ENCODE measurements at regions not wholly inside any gene's neighbourhood (a gene's known extent, or its start where the extent isn't known, plus 50 kb on each side); places are given as distances from the start of the nearest gene placed in this dataset.

DNA sequence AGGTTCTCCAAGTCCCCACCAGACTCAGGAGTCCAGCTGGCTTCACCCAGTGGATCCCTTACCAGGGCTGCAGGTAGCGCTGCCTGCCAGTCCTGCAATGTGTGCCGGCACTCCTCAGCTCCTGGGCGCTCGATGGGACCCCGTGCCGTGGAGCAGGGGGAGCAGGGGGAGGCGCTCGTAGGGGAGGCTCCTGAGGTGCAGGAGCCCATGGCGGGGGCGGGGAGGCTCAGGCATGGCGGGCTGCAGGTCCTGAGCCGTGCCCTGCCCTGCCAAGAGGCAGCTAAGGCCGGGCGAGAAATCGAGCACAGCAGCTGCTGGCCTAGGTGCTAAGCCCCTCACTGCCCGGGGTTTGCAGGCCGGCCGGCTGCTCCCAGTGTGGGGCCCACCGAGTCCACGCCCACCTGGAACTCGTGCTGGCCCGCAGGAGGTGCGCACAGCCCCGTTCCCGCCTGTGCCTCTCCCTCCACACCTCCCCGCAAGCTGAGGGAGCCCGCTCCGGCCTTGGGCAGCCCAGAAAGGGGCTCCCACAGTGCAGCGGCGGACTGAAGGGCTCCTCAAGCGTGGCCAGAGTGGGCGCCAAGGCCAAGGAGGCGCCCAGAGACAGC is 792.9 kb upstream of the CCDC179 start:
- no peak overlapping the region for H2AFZ ChIP-seq (ENCODE audit: low read length)
- TF ChIP-seq, protein P1, sequence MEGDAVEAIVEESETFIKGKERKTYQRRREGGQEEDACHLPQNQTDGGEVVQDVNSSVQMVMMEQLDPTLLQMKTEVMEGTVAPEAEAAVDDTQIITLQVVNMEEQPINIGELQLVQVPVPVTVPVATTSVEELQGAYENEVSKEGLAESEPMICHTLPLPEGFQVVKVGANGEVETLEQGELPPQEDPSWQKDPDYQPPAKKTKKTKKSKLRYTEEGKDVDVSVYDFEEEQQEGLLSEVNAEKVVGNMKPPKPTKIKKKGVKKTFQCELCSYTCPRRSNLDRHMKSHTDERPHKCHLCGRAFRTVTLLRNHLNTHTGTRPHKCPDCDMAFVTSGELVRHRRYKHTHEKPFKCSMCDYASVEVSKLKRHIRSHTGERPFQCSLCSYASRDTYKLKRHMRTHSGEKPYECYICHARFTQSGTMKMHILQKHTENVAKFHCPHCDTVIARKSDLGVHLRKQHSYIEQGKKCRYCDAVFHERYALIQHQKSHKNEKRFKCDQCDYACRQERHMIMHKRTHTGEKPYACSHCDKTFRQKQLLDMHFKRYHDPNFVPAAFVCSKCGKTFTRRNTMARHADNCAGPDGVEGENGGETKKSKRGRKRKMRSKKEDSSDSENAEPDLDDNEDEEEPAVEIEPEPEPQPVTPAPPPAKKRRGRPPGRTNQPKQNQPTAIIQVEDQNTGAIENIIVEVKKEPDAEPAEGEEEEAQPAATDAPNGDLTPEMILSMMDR (conservative IDR thresholded peaks at IDR 0.05 in 1 of 2, IDR thresholded peaks at IDR 0.05 in 1 of 2; ENCODE audit: low read depth in 1 of 2, low read length in 2 of 2): no peak
- no peak for TF ChIP-seq EZH2 (IDR thresholded peaks at IDR 0.05; ENCODE audit: low read length, missing control alignments)
- no peak overlapping the region for H3K9ac ChIP-seq (ENCODE audit: insufficient read depth, low read length)

DNA sequence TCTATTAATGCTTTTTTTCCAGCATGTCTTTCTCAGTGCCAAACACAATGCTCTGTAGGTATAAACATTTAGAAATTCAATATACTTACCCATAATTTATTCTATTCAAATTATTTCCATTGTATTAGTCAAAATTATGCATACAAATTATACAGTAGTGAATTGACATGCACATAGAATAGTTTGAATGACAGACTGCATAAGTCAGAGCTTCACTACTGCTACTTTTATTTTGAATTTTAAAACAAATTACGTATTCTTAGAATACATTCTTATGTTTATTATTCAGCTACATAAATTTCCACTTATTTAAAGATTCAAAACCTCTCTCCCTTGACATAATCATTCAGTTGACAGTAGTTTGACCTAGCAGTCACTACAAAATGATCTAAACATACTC is 808.0 kb upstream of the CCDC179 start:
- Histone ChIP-seq H3K36me3 (ENCODE audit: control insufficient read depth, insufficient read depth, low read length) (no peaks in the 10 kb centered on the region), H3K27me3 (ENCODE audit: control insufficient read depth, insufficient read depth, low read length) (no peaks in the 10 kb centered on the region), H3K4me1 (ENCODE audit: control insufficient read depth, extremely low read depth, insufficient read depth, low read length) (no peaks in the 10 kb centered on the region), H3K27ac (ENCODE audit: insufficient read depth, low read length) (no peak overlapping the region), H4K20me1 (ENCODE audit: control insufficient read depth, extremely low read depth, insufficient read depth, low read length) (no peaks in the 10 kb centered on the region), H3K4me2 (ENCODE audit: extremely low read depth, insufficient read depth, low read length) (no peak overlapping the region), H3K9me3 (ENCODE audit: control insufficient read depth, insufficient read depth, low read depth, low read length) (no peaks in the 10 kb centered on the region), H3K79me2 (ENCODE audit: control insufficient read depth, insufficient read depth, low read length) (no peaks in the 10 kb centered on the region), H3K4me3 (replicated peaks in 1 of 4; ENCODE audit: control extremely low read depth in 1 of 4, insufficient read depth in 1 of 4, low read depth in 3 of 4, low read length in 4 of 4) (no peak overlapping the region), H3K9ac (ENCODE audit: insufficient read depth, low read length) (no peak overlapping the region), H2AFZ (ENCODE audit: low read length) (no peak overlapping the region)
- TF ChIP-seq, protein P1 (conservative IDR thresholded peaks at IDR 0.05 in 1 of 2, IDR thresholded peaks at IDR 0.05 in 1 of 2; ENCODE audit: low read depth in 1 of 2, low read length in 2 of 2): no peak
- no peak for TF ChIP-seq EZH2 (IDR thresholded peaks at IDR 0.05; ENCODE audit: low read length, missing control alignments)
- DNase-seq (ENCODE audit: low read depth in 2 of 2): no peak

More for the DNA sequence above, 792.9 kb upstream of the CCDC179 start:
- Histone ChIP-seq H3K9me3 (ENCODE audit: control insufficient read depth, insufficient read depth, low read depth, low read length) (no peaks in the 10 kb centered on the region), H3K27me3 (ENCODE audit: control insufficient read depth, insufficient read depth, low read length) (no peaks in the 10 kb centered on the region), H3K4me2 (ENCODE audit: extremely low read depth, insufficient read depth, low read length) (no peak overlapping the region), H3K79me2 (ENCODE audit: control insufficient read depth, insufficient read depth, low read length) (no peaks in the 10 kb centered on the region), H3K36me3 (ENCODE audit: control insufficient read depth, insufficient read depth, low read length) (no peaks in the 10 kb centered on the region), H4K20me1 (ENCODE audit: control insufficient read depth, extremely low read depth, insufficient read depth, low read length) (no peaks in the 10 kb centered on the region), H3K4me3 (replicated peaks in 1 of 4; ENCODE audit: control extremely low read depth in 1 of 4, insufficient read depth in 1 of 4, low read depth in 3 of 4, low read length in 4 of 4) (no peak overlapping the region), H3K27ac (ENCODE audit: insufficient read depth, low read length) (no peak overlapping the region), H3K4me1 (ENCODE audit: control insufficient read depth, extremely low read depth, insufficient read depth, low read length) (no peaks in the 10 kb centered on the region)
- no peak for DNase-seq (ENCODE audit: low read depth in 2 of 2)

DNA sequence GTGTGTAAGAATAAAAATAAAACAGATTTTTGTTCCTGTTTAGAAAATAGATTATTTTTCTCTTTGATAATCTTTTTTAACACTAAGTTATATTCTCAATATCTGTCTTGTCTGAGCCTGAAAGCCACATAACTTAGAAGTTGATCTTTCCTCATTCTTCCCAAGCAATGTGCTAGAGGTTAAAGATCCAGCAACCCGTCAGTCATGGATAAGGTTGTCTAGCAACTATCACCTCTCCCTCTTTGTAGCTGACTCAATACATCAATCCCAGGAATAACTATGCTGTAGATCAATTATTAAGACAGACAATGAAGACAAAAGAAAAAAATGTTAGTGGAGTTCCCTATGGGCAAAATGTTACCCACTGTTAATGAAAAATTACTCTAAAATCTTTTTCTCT is 813.1 kb upstream of the CCDC179 start:
- TF ChIP-seq EZH2 (IDR thresholded peaks at IDR 0.05; ENCODE audit: low read length, missing control alignments): no peak
- TF ChIP-seq, protein P1 (conservative IDR thresholded peaks at IDR 0.05 in 1 of 2, IDR thresholded peaks at IDR 0.05 in 1 of 2; ENCODE audit: low read depth in 1 of 2, low read length in 2 of 2): no peak
- no peak overlapping the region for H3K4me3 ChIP-seq (replicated peaks in 1 of 4; ENCODE audit: control extremely low read depth in 1 of 4, insufficient read depth in 1 of 4, low read depth in 3 of 4, low read length in 4 of 4)
- no peaks in the 10 kb centered on the region for H3K4me1 ChIP-seq (ENCODE audit: control insufficient read depth, extremely low read depth, insufficient read depth, low read length)
- H4K20me1 ChIP-seq (ENCODE audit: control insufficient read depth, extremely low read depth, insufficient read depth, low read length): no peaks in the 10 kb centered on the region
- H3K36me3 ChIP-seq (ENCODE audit: control insufficient read depth, insufficient read depth, low read length): no peaks in the 10 kb centered on the region
- no peaks in the 10 kb centered on the region for H3K27me3 ChIP-seq (ENCODE audit: control insufficient read depth, insufficient read depth, low read length)
- H3K9me3 ChIP-seq (ENCODE audit: control insufficient read depth, insufficient read depth, low read depth, low read length): no peaks in the 10 kb centered on the region
- no peak overlapping the region for H2AFZ ChIP-seq (ENCODE audit: low read length)
- DNase-seq (ENCODE audit: low read depth in 2 of 2): no peak
- H3K79me2 ChIP-seq (ENCODE audit: control insufficient read depth, insufficient read depth, low read length): no peaks in the 10 kb centered on the region
- H3K4me2 ChIP-seq (ENCODE audit: extremely low read depth, insufficient read depth, low read length): no peak overlapping the region
- no peak overlapping the region for H3K27ac ChIP-seq (ENCODE audit: insufficient read depth, low read length)
- no peak overlapping the region for H3K9ac ChIP-seq (ENCODE audit: insufficient read depth, low read length)
